IPS-15b (cell line): ENCODE measurements at regions not wholly inside any gene's neighbourhood (a gene's known extent, or its start where the extent isn't known, plus 50 kb on each side); places are given as distances from the start of the nearest gene placed in this dataset.
"Not testable (repeated sequence)": the region's sequence is repeated elsewhere in the genome, so short reads cannot be mapped to it uniquely, and the experiment has no call there.

Experiments used
- H3K27me3 ChIP-seq: one replicate; pipeline ENCODE4 v1.6.1; 2013; ENCODE audit warnings: low read length; ENCODE audit not compliant: control insufficient read depth, insufficient read depth
- H3K36me3 ChIP-seq: one replicate; pipeline ENCODE4 v1.6.1; 2013; ENCODE audit warnings: low read length; ENCODE audit not compliant: control insufficient read depth, insufficient read depth
- H3K4me1 ChIP-seq: one replicate; pipeline ENCODE4 v1.6.1; 2013; ENCODE audit warnings: mild to moderate bottlenecking, low read length; ENCODE audit not compliant: control insufficient read depth, insufficient read depth
- H3K4me3 ChIP-seq: one replicate; pipeline ENCODE4 v1.5.1; 2013; ENCODE audit warnings: low read depth, low read length
- H3K9ac ChIP-seq: one replicate; pipeline ENCODE4 v1.6.1; 2013; ENCODE audit warnings: low read depth, mild to moderate bottlenecking, low read length
- H3K9me3 ChIP-seq: one replicate; pipeline ENCODE4 v1.6.1; 2013; ENCODE audit warnings: mild to moderate bottlenecking, low read length; ENCODE audit not compliant: control insufficient read depth, insufficient read depth

DNA sequence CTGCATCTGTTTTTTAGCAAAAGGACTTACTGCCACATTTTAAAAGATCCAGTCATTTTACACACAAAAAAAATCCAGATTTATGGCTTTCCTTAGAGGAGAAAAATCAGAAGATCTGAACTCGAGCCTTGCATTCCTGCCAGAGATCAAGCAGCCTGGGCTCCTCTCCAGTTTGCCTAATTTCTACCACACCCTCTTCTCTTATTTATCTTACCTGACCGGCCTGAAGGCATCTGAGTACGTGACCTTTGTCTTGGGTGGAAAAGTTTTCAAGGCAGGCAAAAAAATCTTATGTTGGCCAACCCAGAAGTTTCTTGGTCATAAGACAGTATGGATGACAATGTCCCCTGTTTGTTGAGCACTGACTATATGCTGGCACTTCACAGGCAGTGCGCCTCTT lies 60.3 kb downstream of the CHRD start:
- Histone ChIP-seq H3K36me3 (no peaks in the 10 kb centered on the region), H3K4me3 (no peak overlapping the region), H3K4me1 (no peaks in the 10 kb centered on the region), H3K9ac (no peak overlapping the region), H3K27me3 (peaks cover 2% of the 10 kb centered on the region), H3K9me3 (no peaks in the 10 kb centered on the region)

DNA sequence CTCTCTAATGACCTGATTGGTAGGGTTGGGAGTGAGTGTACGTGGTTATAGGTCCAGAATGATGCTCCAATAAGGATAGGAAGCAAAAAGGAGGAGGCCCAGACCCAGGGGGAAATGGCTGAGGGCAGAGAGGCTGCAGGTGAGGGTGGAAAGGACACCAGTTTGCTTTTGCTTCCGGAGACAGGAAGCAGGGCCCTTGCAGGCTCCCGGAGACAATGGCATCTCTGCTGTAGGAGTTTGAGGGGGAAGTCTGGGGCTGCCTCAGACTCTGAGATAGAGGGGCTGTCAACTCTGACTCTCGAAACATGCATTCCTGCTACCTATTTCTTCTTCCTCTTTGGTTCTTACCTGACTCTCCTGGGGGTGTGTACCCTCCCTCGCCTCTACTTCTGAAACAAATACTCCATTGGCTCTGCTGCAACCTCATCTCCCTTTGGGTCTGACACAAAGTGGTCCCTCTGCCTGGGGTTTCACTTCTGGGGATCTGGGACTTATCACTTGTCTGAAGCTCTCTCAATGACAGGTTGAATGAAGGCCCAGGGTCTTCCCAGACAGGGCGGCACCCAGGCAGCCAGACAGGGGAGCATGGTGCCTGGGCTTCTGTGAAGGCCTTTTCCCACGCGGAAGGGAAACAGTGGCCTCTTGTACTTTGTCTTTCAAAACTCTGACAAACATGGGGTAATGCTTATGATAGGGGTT lies 61.5 kb downstream of the CHRD start:
- Histone ChIP-seq H3K4me1 (no peaks in the 10 kb centered on the region), H3K9ac (no peak overlapping the region), H3K9me3 (no peaks in the 10 kb centered on the region), H3K27me3 (peaks cover 2% of the 10 kb centered on the region), H3K4me3 (no peak overlapping the region), H3K36me3 (no peaks in the 10 kb centered on the region)

DNA sequence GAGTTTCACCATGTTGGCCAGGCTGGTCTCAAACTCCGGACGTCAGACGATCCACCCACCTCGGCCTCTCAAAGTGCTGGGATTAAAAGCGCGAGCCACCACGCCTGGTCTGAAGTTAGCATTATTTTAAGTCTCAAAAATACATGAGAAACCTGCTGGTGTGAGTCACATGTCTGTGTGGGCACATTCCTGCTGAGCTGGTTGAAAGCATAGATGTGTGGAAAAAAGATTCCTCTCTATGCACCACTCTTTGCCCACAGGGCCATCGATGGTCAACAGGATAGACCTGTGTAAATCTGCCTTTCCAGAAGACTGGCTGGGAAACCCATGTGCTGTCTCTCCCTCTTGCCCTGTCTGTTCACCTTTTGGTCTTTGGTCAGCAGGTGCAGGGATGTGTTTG lies 63.5 kb downstream of the CHRD start:
- Histone ChIP-seq H3K9ac (no peak overlapping the region), H3K4me1 (no peaks in the 10 kb centered on the region), H3K9me3 (no peaks in the 10 kb centered on the region), H3K4me3 (no peak overlapping the region), H3K36me3 (no peaks in the 10 kb centered on the region), H3K27me3 (peaks cover 2% of the 10 kb centered on the region)

DNA sequence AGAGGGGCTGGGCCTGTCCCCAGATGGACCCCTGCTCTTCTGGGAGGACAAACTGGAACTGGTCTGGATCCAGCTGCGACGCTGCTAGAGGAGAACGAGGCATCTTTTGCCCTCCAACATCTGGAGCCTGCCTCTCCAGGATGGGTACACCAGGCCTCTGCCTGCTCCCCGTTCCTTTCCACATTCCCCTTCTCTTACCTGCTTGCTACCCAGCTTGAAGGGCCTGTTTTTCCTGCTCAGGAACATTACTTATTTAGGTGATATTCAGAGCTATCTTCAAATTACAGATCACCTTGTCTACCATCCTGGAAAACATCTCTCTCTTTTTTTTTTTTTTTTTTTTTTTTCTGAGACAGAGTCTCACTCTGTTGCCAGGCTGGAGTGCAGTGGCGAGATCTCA lies 64.0 kb downstream of the CHRD start:
- H3K27me3 ChIP-seq, result peaks cover 2% of the 10 kb centered on the region
- no peaks in the 10 kb centered on the region for H3K9me3 ChIP-seq
- H3K4me3 ChIP-seq, result no peak overlapping the region
- no peaks in the 10 kb centered on the region for H3K36me3 ChIP-seq
- H3K4me1 ChIP-seq, result no peaks in the 10 kb centered on the region
- no peak overlapping the region for H3K9ac ChIP-seq

DNA sequence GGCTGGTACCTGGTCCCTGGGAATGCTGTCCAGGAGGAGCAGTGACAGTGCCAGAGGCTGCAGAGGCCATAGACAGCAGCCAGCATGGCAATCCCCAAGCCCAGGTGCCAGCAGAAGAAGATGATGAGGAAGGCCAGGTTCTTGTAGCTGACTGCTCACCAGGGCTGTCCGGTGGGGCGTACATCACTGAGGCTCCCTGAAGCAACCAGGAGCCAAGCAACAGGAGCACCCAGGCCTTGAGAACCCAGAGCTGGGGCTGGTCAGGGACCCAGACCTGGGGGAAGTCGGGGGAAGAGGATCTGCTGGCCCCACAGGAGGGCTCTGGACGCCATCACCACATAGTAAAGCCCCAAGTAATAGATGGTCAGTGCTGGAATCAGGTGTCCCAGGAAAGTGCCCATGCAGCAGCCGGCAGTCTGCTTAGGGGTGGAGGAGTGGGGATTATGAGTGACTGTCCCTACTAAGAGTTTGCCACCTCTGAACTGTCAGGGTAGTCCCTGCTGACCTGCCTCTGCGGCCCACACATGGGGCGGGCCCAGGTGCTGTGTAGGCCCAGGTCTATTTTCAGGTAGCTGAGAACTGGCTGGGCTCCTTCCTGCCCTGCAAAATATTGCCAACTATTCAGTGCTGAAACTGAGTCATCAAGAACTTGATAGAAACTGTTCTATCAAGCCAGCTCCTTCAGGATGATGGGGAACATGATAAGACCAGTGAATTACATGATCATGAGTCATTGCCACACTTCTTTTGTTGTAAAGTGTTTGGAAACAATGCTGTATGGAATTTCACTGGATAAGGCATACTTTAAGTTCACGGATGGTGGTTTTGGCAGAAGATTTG lies 68.7 kb downstream of the CHRD start:
- H3K36me3 ChIP-seq, result no peaks in the 10 kb centered on the region

DNA sequence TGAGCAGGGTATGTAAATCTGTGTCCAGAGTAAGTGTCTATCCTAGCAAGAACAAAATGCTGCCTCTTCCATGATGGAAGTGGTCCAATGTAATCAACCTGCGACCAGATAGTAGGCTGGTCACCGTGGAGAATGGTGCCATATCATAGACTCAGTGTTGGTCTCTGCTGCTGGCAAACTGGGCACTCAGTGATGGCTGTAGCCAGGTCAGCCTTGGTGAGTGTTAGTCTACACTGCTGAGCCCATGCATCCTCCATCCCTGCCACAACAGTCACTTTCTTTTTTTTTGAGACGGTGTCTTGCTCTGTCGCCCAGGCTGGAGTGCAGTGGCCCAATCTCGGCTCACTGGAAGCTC lies 69.3 kb downstream of the CHRD start:
- no peaks in the 10 kb centered on the region for H3K27me3 ChIP-seq
- H3K9ac ChIP-seq, result no peak overlapping the region
- H3K36me3 ChIP-seq, result no peaks in the 10 kb centered on the region
- H3K9me3 ChIP-seq, result no peaks in the 10 kb centered on the region
- H3K4me3 ChIP-seq, result no peak overlapping the region
- H3K4me1 ChIP-seq, result no peaks in the 10 kb centered on the region

More for the DNA sequence above, 68.7 kb downstream of the CHRD start:
- H3K9ac ChIP-seq, result no peak overlapping the region
- no peak overlapping the region for H3K4me3 ChIP-seq
- H3K9me3 ChIP-seq, result no peaks in the 10 kb centered on the region
- no peaks in the 10 kb centered on the region for H3K27me3 ChIP-seq
- no peaks in the 10 kb centered on the region for H3K4me1 ChIP-seq

DNA sequence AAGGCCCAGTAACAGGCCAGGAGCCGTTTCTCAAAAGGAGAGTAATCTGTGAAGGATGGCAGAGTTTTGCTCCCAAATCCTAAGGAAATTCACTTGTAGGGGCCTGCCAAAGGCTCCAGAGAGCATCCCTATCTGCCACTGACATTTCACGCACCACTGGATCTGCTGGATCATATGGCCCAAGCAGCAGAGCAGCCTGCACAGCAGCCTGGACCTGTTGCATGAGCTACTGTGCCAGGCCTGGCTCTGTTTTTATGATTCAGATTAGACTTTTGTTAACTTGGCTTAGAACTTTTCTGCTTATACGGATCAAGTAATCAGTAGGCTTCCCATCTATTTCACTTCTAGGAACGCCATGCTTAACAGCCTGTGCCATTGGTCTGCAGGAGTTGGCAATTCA lies 70.7 kb downstream of the CHRD start:
- H3K9ac ChIP-seq, result no peak overlapping the region
- H3K27me3 ChIP-seq, result no peaks in the 10 kb centered on the region
- no peaks in the 10 kb centered on the region for H3K9me3 ChIP-seq
- no peaks in the 10 kb centered on the region for H3K4me1 ChIP-seq
- no peak overlapping the region for H3K4me3 ChIP-seq
- H3K36me3 ChIP-seq, result no peaks in the 10 kb centered on the region

DNA sequence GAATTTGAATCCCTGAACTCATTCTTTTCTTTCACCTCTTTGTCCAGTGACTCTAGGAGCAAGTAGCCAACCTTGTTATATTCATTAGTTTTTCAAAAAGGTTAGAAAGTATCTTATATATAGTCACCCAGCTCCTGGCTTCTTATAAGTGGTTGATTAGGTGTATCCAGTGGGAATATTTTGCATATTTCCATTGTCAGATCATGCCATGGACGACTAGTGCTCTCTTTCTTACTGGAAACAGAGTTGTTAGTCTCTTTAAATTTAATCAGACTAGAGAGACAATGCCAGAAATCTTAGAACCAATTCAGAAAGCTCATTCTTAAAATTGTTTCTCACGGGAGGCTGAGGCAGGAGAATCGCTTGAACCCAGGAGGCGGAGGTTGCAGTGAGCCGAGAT lies 73.4 kb downstream of the CHRD start:
- Histone ChIP-seq H3K27me3 (no peaks in the 10 kb centered on the region), H3K4me1 (no peaks in the 10 kb centered on the region), H3K9ac (no peak overlapping the region), H3K9me3 (no peaks in the 10 kb centered on the region), H3K36me3 (no peaks in the 10 kb centered on the region), H3K4me3 (no peak overlapping the region)

DNA sequence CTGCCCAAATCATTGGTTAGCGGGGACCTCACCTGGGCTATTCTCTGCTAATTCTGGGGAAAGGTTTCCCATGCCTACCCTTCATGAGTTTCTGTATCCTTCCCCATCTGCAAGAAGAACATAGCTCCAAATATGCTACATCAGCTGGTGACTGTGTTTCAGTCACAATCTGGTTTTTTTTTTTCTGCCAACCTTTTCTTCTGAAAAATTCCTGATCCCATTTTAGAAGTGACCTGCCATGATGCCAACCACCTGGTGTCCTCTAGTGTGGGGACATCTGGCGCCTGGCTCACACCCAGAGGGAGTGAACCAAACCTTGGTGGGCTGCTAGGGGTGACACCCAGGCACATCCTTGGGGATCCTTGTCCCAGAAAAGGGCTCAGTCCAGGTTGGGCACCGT lies 76.1 kb downstream of the CHRD start:
- H3K4me1 ChIP-seq, result no peaks in the 10 kb centered on the region
- H3K36me3 ChIP-seq, result no peaks in the 10 kb centered on the region
- H3K4me3 ChIP-seq, result no peak overlapping the region
- H3K9me3 ChIP-seq, result no peaks in the 10 kb centered on the region
- H3K27me3 ChIP-seq, result no peaks in the 10 kb centered on the region
- H3K9ac ChIP-seq, result no peak overlapping the region

DNA sequence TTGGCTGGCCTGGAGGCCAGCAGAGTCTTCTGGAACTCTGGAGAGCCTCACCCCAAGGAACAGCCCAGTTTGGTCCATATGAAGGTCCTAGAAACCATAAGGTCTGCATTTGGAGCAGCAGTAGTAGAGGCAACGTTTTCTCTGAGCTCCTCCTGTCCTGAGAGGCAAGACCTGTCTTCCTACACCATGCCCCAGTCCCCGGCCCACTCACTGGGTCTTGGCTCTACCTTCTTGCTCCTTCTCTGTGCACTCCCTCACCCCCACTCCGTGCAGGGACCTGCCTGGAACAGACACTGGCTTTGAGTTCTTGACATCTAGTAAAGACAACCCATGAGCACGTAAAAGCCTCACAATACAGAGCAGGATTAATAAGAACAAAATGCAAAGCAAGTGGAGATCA lies 76.6 kb downstream of the CHRD start:
- Histone ChIP-seq H3K9ac (no peak overlapping the region), H3K4me1 (no peaks in the 10 kb centered on the region), H3K9me3 (no peaks in the 10 kb centered on the region), H3K4me3 (no peak overlapping the region), H3K36me3 (no peaks in the 10 kb centered on the region), H3K27me3 (no peaks in the 10 kb centered on the region)

DNA sequence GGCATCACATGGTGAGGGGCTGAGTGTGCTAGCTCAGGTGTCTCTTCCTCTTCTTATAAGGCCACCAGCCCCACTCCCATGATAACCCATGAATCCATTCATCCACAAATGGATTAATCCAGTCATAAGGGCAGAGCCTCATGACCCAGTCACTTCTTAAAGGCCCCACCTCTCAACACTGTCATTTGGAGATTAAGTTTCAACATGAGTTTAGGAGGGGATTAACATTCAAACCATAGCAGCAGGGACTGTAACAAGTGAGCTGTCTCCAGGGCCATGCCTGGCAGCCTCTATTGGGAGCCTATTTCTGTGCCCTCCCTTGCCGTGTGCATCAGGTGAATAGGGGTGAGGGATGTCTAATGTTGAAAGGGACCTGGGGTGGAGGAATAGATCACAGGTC lies 77.5 kb downstream of the CHRD start:
- Histone ChIP-seq H3K27me3 (no peaks in the 10 kb centered on the region), H3K4me3 (no peak overlapping the region), H3K9ac (no peak overlapping the region), H3K9me3 (no peaks in the 10 kb centered on the region), H3K36me3 (no peaks in the 10 kb centered on the region), H3K4me1 (no peaks in the 10 kb centered on the region)

DNA sequence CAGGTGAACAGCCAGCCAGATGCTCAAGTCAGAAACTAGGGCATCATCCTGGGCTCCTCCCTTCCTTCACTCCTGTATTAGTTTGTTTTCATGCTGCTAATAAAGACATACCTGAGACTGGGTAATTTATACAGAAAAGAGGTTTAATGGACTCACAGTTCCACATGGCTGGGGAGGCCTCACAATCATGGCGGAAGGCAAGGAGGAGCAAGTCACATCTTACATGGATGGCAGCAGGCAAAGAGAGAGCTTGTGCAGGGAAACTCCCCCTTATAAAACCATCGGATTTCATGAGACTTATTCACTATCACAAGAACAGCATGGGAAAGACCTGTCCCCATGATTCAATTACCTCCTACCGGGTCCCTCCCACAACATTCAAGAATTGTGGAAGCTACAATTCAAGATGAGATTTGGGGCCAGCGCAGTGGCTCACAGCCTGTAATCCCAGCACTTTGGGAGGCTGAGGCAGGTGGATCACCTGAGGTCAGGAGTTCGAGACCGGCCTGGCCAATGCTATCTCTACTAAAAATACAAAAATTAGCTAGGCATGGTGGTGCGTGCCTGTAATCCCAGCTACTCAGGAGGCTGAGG lies 78.0 kb downstream of the CHRD start:
- not testable (repeated sequence) for H3K4me1 ChIP-seq, H3K36me3 ChIP-seq, H3K27me3 ChIP-seq, H3K9ac ChIP-seq, H3K4me3 ChIP-seq, H3K9me3 ChIP-seq
